Stomach (tissue), 4 donors: ENCODE measurements at regions not wholly inside any gene's neighbourhood (a gene's known extent, or its start where the extent isn't known, plus 50 kb on each side); places are given as distances from the start of the nearest gene placed in this dataset.

Experiments
- EP300 ChIP-seq: sonication (generic); formaldehyde crosslinking; IDR thresholded peaks from one replicate; pipeline ENCODE4 v1.6.1; 2017; ENCODE audit warnings: antibody characterized with exemption
- POLR2AphosphoS5 ChIP-seq, 3 donors: sonication (generic); formaldehyde crosslinking; IDR thresholded peaks; one replicate each; pipeline ENCODE4 v1.6.1; 2016; ENCODE audit warnings: antibody characterized with exemption in 3 of 3
- TF ChIP-seq, protein P1 (sequence below), 7 experiments: fragments of 450-650 bp in 4 of 7; fragments of 200-600 bp in 3 of 7; sonication (generic) in 3 of 7; IDR thresholded peaks; one replicate each; pipeline ENCODE4 v1.5.1; 2016 to 2019; ENCODE audit warnings: antibody characterized with exemption in 7 of 7, control low read depth in 2 of 7, mild to moderate bottlenecking in 1 of 7

DNA sequence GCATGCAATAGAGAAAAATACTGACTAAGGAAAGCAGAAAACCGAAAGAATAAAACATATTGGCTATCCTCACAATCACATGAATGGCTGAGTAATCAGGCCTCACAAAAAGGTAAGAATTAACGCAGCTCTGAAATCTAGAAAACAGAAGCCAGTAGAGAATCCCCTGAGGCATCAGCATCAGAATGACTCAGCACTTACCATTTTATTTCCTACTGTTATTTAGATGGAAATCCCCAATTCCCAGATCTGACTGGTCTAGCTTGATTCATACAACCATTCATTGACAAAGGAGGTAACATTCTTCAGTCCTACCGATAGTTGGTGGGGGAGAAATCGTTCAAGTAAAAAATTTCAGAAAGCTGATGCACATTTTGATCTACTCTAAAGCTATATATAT lies 1408.4 kb upstream of the WWC1 start:
- TF ChIP-seq, protein P1, sequence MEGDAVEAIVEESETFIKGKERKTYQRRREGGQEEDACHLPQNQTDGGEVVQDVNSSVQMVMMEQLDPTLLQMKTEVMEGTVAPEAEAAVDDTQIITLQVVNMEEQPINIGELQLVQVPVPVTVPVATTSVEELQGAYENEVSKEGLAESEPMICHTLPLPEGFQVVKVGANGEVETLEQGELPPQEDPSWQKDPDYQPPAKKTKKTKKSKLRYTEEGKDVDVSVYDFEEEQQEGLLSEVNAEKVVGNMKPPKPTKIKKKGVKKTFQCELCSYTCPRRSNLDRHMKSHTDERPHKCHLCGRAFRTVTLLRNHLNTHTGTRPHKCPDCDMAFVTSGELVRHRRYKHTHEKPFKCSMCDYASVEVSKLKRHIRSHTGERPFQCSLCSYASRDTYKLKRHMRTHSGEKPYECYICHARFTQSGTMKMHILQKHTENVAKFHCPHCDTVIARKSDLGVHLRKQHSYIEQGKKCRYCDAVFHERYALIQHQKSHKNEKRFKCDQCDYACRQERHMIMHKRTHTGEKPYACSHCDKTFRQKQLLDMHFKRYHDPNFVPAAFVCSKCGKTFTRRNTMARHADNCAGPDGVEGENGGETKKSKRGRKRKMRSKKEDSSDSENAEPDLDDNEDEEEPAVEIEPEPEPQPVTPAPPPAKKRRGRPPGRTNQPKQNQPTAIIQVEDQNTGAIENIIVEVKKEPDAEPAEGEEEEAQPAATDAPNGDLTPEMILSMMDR (IDR thresholded peaks at IDR 0.05) = no peak
- TF ChIP-seq POLR2AphosphoS5 (IDR thresholded peaks at IDR 0.05) (no peak), EP300 (no peak)
